Lung (tissue), 11 donors: ENCODE measurements at regions not wholly inside any gene's neighbourhood (a gene's known extent, or its start where the extent isn't known, plus 50 kb on each side); places are given as distances from the start of the nearest gene placed in this dataset.

ENCODE experiments used
- ATAC-seq: fragments of 200-7000 bp; cut with Tn5 transposase; one replicate; pipeline ENCODE4 v1.9.1; 2020; ENCODE audit warnings: moderate number of reproducible peaks; ENCODE audit not compliant: insufficient read depth, low FRiP score
- DNase-seq, 3 donors: peaks; one replicate each; pipeline ENCODE4 v3.0.0-alpha.2; 2013 to 2017
- H3K27ac ChIP-seq, 2 donors: one replicate each; pipeline ENCODE4 v1.5.1; 2013; ENCODE audit warnings: mild to moderate bottlenecking in 2 of 2, moderate library complexity in 2 of 2, control low read depth in 1 of 2, inconsistent platforms in 1 of 2, low read depth in 1 of 2, low read length in 1 of 2
- H3K27me3 ChIP-seq, 3 donors: one replicate each; pipeline ENCODE4 v1.5.1; 2013; ENCODE audit warnings: low read length in 2 of 3; ENCODE audit not compliant: control insufficient read depth in 3 of 3, insufficient read depth in 3 of 3
- H3K36me3 ChIP-seq, 4 donors: one replicate each; pipeline ENCODE4 v1.5.1; 2013; ENCODE audit warnings: low read length in 4 of 4, mild to moderate bottlenecking in 1 of 4, moderate library complexity in 1 of 4; ENCODE audit not compliant: control insufficient read depth in 4 of 4, insufficient read depth in 4 of 4
- H3K4me1 ChIP-seq, 5 donors: one replicate each; pipeline ENCODE4 v1.5.1; 2013; ENCODE audit warnings: low read length in 5 of 5, mild to moderate bottlenecking in 2 of 5, moderate library complexity in 1 of 5; ENCODE audit not compliant: control insufficient read depth in 5 of 5, insufficient read depth in 5 of 5
- H3K4me3 ChIP-seq: one replicate; pipeline ENCODE4 v1.5.1; 2013; ENCODE audit warnings: mild to moderate bottlenecking, control low read depth, moderate library complexity
- H3K9ac ChIP-seq, 2 donors: one replicate each; pipeline ENCODE4 v1.5.1; 2013; ENCODE audit warnings: low read length in 2 of 2, control low read depth in 1 of 2; ENCODE audit not compliant: insufficient read depth in 1 of 2
- H3K9me3 ChIP-seq, 4 donors: one replicate each; pipeline ENCODE4 v1.5.1; 2013; ENCODE audit warnings: low read length in 3 of 4, mild to moderate bottlenecking in 1 of 4, moderate library complexity in 1 of 4; ENCODE audit not compliant: control insufficient read depth in 4 of 4, insufficient read depth in 3 of 4
- WGBS, 2 donors: extraction: QIAGEN DNeasy Blood & Tissue Kit; methylation state at CpG; one replicate each; pipeline ENCODE4 v1.1.7; 2013; 5-methylcytosine and 5-hydroxymethylcytosine counted together
- TF ChIP-seq, protein P1 (sequence below): IDR thresholded peaks from 2 replicates; pipeline ENCODE4 v1.5.1; 2012; ENCODE audit warnings: mild to moderate bottlenecking; ENCODE audit errors: control extremely low read depth, extremely low read depth
- donor health status: control.
- donor health status: control.
- donor health status: Bipolar disorder and iron deficiency.
- donor health status: healthy.
- donor health status: DM: yes; HTN: yes; CAD: no.

- Histone ChIP-seq H3K9ac (no peak overlapping the region), H3K27me3 (no peaks in the 10 kb centered on the region), H3K27ac (no peak overlapping the region), H3K4me1 (no peaks in the 10 kb centered on the region), H3K9me3 (peaks cover 0 to 3% (median under 1%) of the 10 kb centered on the region in 4 donors), H3K4me3 (no peak overlapping the region), H3K36me3 (no peaks in the 10 kb centered on the region)
- no peak for DNase-seq
- no peak for ATAC-seq
- TF ChIP-seq, protein P1, sequence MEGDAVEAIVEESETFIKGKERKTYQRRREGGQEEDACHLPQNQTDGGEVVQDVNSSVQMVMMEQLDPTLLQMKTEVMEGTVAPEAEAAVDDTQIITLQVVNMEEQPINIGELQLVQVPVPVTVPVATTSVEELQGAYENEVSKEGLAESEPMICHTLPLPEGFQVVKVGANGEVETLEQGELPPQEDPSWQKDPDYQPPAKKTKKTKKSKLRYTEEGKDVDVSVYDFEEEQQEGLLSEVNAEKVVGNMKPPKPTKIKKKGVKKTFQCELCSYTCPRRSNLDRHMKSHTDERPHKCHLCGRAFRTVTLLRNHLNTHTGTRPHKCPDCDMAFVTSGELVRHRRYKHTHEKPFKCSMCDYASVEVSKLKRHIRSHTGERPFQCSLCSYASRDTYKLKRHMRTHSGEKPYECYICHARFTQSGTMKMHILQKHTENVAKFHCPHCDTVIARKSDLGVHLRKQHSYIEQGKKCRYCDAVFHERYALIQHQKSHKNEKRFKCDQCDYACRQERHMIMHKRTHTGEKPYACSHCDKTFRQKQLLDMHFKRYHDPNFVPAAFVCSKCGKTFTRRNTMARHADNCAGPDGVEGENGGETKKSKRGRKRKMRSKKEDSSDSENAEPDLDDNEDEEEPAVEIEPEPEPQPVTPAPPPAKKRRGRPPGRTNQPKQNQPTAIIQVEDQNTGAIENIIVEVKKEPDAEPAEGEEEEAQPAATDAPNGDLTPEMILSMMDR, result no peak
- WGBS, 2 donors, result 86 to 95% methylated on average over 3 of the region's 3 CpGs
Measured at GRCh38 chr4:111999801-112000200, 145.5 kb upstream of the FAM241A start.

DNA sequence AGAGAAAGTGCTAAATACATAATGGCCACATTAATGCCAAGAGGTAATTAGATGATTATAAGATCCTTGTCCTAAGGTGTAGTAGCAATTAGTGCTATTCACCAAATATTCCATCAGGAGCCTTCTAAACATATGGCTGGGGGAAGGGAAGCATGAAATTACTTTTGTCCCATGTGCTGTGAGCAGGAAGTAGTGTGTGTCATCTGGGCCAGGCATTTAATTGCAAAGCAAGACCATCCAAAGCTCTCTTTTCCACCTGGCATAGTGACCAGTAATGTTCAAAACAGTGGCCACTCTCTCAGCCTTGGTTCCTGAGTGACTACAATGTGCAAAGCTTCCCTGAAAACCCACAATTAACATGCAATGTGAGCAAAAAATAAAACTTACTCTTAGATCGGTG lies 144.2 kb upstream of the FAM241A start:
- 83 to 93% methylated on average over 1 of the region's 1 CpG for WGBS, 2 donors
- H3K36me3 ChIP-seq, result no peaks in the 10 kb centered on the region
- no peak overlapping the region for H3K9ac ChIP-seq
- H3K9me3 ChIP-seq, result peaks cover 0 to 1% (median under 1%) of the 10 kb centered on the region in 4 donors
- DNase-seq, result no peak
- H3K27ac ChIP-seq, result no peak overlapping the region
- H3K4me3 ChIP-seq, result no peak overlapping the region
- TF ChIP-seq, protein P1, result no peak
- ATAC-seq, result no peak
- no peaks in the 10 kb centered on the region for H3K4me1 ChIP-seq
- no peaks in the 10 kb centered on the region for H3K27me3 ChIP-seq

DNA sequence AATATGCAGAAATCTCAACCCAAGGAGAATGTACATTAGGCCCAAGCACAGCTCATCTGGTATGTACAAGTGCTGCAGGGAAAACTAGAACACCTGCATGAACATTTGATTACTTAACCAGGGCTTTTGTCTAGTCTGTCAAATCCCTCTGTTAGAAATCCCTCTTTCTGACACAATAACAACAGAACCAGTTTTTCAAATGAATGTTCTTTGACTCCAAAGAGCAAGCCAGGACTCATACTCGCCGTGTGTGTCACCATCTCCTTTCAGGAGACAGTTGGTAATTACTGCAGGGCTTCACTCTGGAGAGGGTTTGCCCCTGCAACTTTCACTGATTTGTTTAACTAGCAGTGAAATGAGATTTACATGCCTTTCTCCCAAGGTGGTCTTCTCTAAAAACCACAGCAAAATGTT lies 143.0 kb upstream of the FAM241A start:
- DNase-seq, result no peak
- Histone ChIP-seq H3K4me1 (no peaks in the 10 kb centered on the region), H3K27me3 (no peaks in the 10 kb centered on the region), H3K9me3 (peaks cover 0 to 1% (median 0%) of the 10 kb centered on the region in 4 donors), H3K4me3 (no peak overlapping the region), H3K9ac (no peak overlapping the region), H3K36me3 (no peaks in the 10 kb centered on the region), H3K27ac (no peak overlapping the region)
- WGBS, 2 donors, result 63 to 79% methylated on average over 2 of the region's 2 CpGs
- TF ChIP-seq, protein P1, result no peak
- no peak for ATAC-seq

DNA sequence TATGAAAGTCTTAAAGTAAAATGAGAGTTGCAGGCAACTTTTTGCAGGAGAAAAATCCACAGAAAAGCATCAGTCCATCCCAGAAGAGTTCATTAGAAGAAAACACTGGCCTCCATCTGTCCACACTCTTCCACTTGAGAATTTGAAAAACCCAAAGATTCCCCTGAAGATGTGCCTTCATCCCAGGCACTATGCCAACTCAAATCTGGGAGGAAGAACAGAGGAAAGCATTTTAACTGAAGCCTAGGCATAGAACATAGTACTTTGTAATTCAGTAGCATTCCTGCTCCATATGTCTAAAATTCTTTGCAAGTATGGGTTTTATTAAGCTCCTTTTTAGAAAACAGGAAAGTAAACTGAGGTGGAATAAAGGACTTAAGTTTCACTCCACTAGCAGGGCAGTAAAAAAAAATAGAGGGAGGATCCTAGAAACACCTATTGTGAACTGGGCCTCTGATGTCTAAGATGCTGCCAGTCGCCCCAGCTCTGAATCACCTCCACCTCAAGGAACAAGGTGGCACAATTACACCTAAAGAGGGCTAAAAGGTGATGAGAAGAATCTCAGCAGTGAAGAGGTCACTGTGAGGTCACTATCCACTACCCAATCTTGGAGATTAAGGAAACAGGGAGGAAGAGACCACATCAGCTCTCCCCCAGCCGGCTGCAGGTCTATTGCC lies 141.9 kb upstream of the FAM241A start:
- peaks cover 0 to 1% (median 0%) of the 10 kb centered on the region in 4 donors for H3K9me3 ChIP-seq
- ATAC-seq, result no peak
- H3K36me3 ChIP-seq, result no peaks in the 10 kb centered on the region
- no peak for DNase-seq
- TF ChIP-seq, protein P1, result no peak
- H3K4me3 ChIP-seq, result no peak overlapping the region
- no peaks in the 10 kb centered on the region for H3K4me1 ChIP-seq
- WGBS, 2 donors, result 74 to 78% methylated on average over 2 of the region's 2 CpGs
- no peak overlapping the region for H3K9ac ChIP-seq
- H3K27ac ChIP-seq, result no peak overlapping the region
- H3K27me3 ChIP-seq, result no peaks in the 10 kb centered on the region
